WERI-Rb-1 (cell line): ENCODE measurements at regions not wholly inside any gene's neighbourhood (a gene's known extent, or its start where the extent isn't known, plus 50 kb on each side); places are given as distances from the start of the nearest gene placed in this dataset.

Experiments used
- DNase-seq: peaks from one replicate; pipeline ENCODE4 v3.0.0-alpha.2; 2020
- H3K27ac ChIP-seq: fragments of 250-450 bp; sonication (Bioruptor Pico); 2 replicates; pipeline ENCODE4 v1.5.1; 2020; ENCODE audit warnings: mild to moderate bottlenecking, moderate library complexity
- H3K27me3 ChIP-seq: fragments of 250-450 bp; sonication (Bioruptor Pico); 2 replicates; pipeline ENCODE4 v1.5.1; 2021; ENCODE audit warnings: mild to moderate bottlenecking, low read depth, moderate library complexity; ENCODE audit not compliant: insufficient read depth, severe bottlenecking
- H3K36me3 ChIP-seq: fragments of 250-450 bp; sonication (Bioruptor Pico); 2 replicates; pipeline ENCODE4 v1.5.1; 2020; ENCODE audit warnings: mild to moderate bottlenecking, moderate library complexity
- H3K4me3 ChIP-seq: 2 replicates; pipeline ENCODE4 v1.5.1; 2011; ENCODE audit warnings: low read depth, mild to moderate bottlenecking, control low read depth, low read length
- H3K9me3 ChIP-seq: fragments of 250-450 bp; sonication (Bioruptor Pico); 2 replicates; pipeline ENCODE4 v1.5.1; 2021; ENCODE audit warnings: mild to moderate bottlenecking, moderate library complexity; ENCODE audit not compliant: severe bottlenecking
- TF ChIP-seq, protein P1 (sequence below): IDR thresholded peaks from 2 replicates; pipeline ENCODE4 v1.5.1; 2011; ENCODE audit warnings: low read depth, mild to moderate bottlenecking, control low read depth, inconsistent platforms, low read length

DNA sequence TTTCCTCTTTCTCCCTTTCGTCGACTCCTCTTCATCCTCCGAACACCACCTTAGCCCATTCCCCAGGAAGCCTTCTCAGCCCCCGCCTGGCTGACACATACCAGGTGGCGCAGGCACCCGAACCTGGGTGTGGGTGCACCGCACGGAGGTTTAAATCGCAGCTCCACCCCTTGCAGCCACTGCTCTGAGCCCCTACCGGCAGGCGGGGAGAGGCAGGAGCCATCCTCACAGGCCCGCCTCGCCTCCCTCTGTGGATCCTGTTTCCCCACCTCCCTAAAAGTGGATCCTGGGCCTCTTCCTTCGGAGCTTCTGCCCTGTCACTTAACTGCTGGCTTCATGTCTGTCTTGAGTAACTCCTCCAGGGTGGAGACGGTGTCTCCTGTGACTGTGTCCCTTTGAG lies 110.7 kb downstream of the OLFM1 start:
- Histone ChIP-seq H3K27me3 (no peaks in the 10 kb centered on the region), H3K9me3 (peaks cover 2% of the 10 kb centered on the region), H3K27ac (no peak overlapping the region), H3K36me3 (no peaks in the 10 kb centered on the region), H3K4me3 (no peak overlapping the region)
- DNase-seq = no peak
- TF ChIP-seq, protein P1, sequence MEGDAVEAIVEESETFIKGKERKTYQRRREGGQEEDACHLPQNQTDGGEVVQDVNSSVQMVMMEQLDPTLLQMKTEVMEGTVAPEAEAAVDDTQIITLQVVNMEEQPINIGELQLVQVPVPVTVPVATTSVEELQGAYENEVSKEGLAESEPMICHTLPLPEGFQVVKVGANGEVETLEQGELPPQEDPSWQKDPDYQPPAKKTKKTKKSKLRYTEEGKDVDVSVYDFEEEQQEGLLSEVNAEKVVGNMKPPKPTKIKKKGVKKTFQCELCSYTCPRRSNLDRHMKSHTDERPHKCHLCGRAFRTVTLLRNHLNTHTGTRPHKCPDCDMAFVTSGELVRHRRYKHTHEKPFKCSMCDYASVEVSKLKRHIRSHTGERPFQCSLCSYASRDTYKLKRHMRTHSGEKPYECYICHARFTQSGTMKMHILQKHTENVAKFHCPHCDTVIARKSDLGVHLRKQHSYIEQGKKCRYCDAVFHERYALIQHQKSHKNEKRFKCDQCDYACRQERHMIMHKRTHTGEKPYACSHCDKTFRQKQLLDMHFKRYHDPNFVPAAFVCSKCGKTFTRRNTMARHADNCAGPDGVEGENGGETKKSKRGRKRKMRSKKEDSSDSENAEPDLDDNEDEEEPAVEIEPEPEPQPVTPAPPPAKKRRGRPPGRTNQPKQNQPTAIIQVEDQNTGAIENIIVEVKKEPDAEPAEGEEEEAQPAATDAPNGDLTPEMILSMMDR = no peak

DNA sequence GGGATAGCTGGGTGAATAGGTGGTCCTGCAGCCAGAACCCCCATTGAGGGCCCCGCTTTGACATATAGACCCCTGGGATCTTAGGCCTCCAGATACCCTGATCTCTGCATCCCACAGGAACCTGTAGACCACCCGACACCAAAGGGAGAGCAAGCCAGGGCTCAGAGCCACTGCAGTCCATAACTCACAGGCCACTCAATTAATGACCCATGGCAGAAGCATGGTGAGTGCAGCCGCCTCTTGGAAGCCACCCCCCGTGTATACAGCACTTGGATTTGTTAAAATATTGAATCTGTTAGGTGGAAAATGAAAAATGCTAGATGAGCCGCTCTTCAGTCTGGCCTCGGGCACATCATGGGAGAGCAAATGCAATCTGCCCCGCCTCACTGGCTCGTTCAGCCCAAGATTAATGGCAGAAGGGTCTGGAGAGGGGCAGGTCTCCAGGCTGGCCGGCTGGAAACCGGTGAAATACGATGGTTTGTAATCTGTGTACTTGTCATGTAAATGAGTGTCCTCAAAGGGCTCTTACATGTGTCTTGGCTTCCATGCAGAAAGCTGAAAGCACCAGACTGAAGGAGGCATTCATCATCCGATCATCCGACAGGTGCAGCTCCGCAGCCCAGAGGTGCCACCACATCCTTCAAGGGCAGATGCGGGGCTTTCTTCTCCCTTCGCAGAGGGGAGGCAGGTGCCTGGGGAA lies 111.3 kb downstream of the OLFM1 start:
- Histone ChIP-seq H3K27me3 (no peaks in the 10 kb centered on the region), H3K27ac (no peak overlapping the region), H3K36me3 (no peaks in the 10 kb centered on the region), H3K9me3 (peaks cover 2% of the 10 kb centered on the region), H3K4me3 (no peak overlapping the region)
- TF ChIP-seq, protein P1 = no peak
- DNase-seq = peak; percentile 36

DNA sequence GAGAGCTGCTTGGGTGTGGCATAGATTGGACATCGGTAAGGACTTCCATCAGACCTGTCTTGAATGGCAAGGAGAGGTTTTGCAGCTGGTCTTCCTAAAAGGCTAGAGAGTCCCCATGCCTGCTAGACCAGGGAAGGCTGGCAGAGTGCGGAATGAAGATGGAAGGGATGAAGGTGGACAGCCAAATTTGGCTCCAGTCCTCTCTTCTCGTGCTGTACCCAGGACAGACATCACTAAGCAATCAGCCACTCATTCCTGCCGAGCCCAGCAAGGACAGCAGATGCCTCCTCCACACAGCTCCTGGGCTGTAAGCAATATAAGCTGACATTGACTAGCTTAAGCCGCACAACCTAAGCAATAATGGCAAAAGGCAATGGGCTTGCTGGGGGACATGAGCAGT lies 112.0 kb downstream of the OLFM1 start:
- TF ChIP-seq, protein P1 = no peak
- H3K27me3 ChIP-seq = no peaks in the 10 kb centered on the region
- DNase-seq = peak; percentile 42
- H3K36me3 ChIP-seq = no peaks in the 10 kb centered on the region
- no peak overlapping the region for H3K27ac ChIP-seq
- H3K9me3 ChIP-seq = peaks cover 2% of the 10 kb centered on the region
- no peak overlapping the region for H3K4me3 ChIP-seq

DNA sequence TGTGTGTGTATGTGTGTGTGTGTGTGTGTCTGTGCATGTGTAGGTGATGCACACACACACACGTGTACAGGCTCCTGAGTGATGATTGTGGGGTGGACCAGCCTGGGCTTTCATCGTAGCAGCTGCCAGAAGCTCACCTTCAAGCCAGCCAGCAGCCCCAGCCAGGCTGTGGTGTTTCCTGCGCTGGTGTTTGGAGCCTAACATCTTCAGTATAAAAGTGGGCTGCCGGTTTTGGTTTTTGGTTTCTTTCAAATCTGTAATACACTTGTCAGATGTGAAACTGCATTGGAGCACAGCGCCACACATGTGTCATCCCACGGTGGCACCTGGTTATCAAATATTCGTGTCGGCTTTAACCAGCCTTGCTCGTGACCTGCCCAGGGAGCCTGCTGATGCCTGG lies 114.2 kb downstream of the OLFM1 start:
- H3K4me3 ChIP-seq = no peak overlapping the region
- no peak for DNase-seq
- H3K9me3 ChIP-seq = peaks cover 2% of the 10 kb centered on the region
- TF ChIP-seq, protein P1 = no peak
- H3K36me3 ChIP-seq = no peaks in the 10 kb centered on the region
- no peaks in the 10 kb centered on the region for H3K27me3 ChIP-seq
- no peak overlapping the region for H3K27ac ChIP-seq

DNA sequence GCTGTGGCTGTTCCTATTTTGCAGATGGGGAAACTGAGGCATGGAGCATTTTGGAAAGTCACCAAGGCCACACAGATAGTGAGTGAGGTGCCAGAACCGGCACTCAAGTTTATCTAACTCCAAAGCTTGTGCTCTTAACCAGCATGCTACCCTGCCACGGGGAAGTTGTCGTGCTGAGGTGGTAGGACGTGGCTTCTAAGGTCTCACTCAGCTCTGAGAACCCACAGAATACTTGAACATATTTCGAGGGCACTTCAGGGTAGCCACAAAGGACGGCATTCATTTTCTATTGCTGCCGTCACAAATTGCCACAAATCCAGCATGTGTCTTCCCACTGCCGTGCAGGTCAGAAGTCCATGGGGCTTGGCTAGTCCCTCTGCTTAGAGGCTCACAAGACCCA lies 116.7 kb downstream of the OLFM1 start:
- H3K4me3 ChIP-seq = no peak overlapping the region
- DNase-seq = no peak
- no peak overlapping the region for H3K27ac ChIP-seq
- no peaks in the 10 kb centered on the region for H3K36me3 ChIP-seq
- TF ChIP-seq, protein P1 = no peak
- H3K27me3 ChIP-seq = no peaks in the 10 kb centered on the region
- H3K9me3 ChIP-seq = peaks cover 2% of the 10 kb centered on the region

DNA sequence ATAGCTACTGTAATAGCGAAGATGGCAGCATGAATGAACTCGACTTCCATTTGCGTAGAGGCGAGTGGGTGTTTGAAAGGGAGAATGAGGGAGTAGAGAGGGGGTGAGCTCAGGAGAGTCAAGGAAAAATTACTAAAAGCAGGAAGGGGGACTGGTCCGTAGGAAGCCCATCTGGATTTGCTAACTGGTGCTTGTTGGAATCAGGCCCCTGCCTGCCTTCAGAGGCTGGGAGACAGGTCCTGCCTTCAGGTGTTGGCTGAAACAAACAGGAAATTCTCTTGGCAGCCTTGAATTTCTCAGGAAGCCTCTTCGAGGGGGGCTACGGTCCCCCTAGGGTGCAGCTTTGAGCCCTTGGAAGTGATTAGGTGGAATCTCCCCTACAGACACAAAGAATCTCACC lies 121.7 kb downstream of the OLFM1 start:
- TF ChIP-seq, protein P1 = no peak
- Histone ChIP-seq H3K9me3 (peaks cover 17% of the 10 kb centered on the region), H3K27me3 (no peaks in the 10 kb centered on the region)

More for the DNA sequence above, 121.7 kb downstream of the OLFM1 start:
- Histone ChIP-seq H3K4me3 (no peak overlapping the region), H3K27ac (no peak overlapping the region), H3K36me3 (no peaks in the 10 kb centered on the region)
- no peak for DNase-seq
